ENCODE measurements at regions not wholly inside any gene's neighbourhood (a gene's known extent, or its start where the extent isn't known, plus 50 kb on each side); places are given as distances from the start of the nearest gene placed in this dataset.

DNA sequence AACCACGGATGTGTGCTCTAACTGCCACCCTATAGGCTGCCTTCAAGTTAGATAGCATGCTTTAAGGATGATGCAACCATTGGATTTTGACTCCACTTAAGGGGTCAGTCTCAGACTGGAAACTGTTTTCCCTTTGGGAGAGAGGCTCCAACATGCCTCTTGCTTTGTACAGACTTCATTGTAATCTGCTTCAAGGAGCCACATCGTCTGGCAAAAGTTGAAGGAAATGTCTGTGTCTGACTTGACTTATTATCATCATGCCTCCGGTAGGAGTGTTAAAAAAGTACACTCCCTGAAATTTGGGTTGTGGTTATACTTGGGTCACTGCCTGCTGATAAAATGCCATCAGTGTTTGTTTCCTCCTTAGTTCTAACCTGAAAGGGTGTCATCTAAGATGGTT, 245.4 kb upstream of the CDIN1 start:
- POLR2A ChIA-PET = no interaction called here
- Mint-ChIP-seq H3K9me3 (peaks cover 1% of the 10 kb centered on the region), H3K27me3 (no peaks in the 10 kb centered on the region), H3K27ac (no peak overlapping the region), H3K4me3 (no peak overlapping the region), H3K36me3 (ENCODE audit: low read depth) (no peaks in the 10 kb centered on the region), H3K4me1 (ENCODE audit: low read depth) (no peaks in the 10 kb centered on the region)
- no peak for ATAC-seq
- DNase-seq = no peak
- intact Hi-C loops (cut with micrococcal nuclease) = no loop called here
- TF ChIP-seq, protein P1, sequence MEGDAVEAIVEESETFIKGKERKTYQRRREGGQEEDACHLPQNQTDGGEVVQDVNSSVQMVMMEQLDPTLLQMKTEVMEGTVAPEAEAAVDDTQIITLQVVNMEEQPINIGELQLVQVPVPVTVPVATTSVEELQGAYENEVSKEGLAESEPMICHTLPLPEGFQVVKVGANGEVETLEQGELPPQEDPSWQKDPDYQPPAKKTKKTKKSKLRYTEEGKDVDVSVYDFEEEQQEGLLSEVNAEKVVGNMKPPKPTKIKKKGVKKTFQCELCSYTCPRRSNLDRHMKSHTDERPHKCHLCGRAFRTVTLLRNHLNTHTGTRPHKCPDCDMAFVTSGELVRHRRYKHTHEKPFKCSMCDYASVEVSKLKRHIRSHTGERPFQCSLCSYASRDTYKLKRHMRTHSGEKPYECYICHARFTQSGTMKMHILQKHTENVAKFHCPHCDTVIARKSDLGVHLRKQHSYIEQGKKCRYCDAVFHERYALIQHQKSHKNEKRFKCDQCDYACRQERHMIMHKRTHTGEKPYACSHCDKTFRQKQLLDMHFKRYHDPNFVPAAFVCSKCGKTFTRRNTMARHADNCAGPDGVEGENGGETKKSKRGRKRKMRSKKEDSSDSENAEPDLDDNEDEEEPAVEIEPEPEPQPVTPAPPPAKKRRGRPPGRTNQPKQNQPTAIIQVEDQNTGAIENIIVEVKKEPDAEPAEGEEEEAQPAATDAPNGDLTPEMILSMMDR (IDR thresholded peaks at IDR 0.05) = no peak
- CTCF ChIA-PET = no interaction called here

- POLR2A ChIA-PET = no interaction called here
- ATAC-seq = no peak
- no peaks in the 10 kb centered on the region for H3K36me3 Mint-ChIP-seq (ENCODE audit: low read depth)
These were observed 244.2 kb upstream of the CDIN1 start for GRCh38 chr15:36335224-36335623.

DNA sequence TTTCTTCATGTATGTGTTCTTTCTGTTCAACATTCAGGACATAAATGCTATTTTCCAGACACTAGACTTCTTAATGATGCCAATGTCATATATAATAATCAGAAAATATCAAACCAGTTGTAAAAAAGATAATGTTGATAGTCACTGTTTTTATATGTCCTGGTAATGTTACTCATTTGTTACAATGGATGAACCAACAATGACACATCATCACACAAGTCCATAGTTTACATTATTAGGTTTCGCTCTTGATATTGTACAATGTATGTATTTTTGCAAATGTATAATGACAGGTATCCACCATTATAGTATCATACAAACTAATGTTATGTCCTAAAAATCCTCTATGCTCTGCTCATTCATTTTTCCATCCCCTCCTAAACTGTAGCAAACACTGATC, 243.8 kb upstream of the CDIN1 start:
- intact Hi-C loops (cut with micrococcal nuclease) = no loop called here
- DNase-seq = no peak
- Mint-ChIP-seq H3K27me3 (no peaks in the 10 kb centered on the region), H3K4me1 (ENCODE audit: low read depth) (no peaks in the 10 kb centered on the region), H3K4me3 (no peak overlapping the region), H3K9me3 (peaks cover 1% of the 10 kb centered on the region), H3K36me3 (ENCODE audit: low read depth) (no peaks in the 10 kb centered on the region), H3K27ac (no peak overlapping the region)
- TF ChIP-seq, protein P1 (IDR thresholded peaks at IDR 0.05) = no peak
- ATAC-seq = no peak
- CTCF ChIA-PET = no interaction called here
- POLR2A ChIA-PET = no interaction called here

More at GRCh38 chr15:36335224-36335623, 244.2 kb upstream of the CDIN1 start:
- no peaks in the 10 kb centered on the region for H3K4me1 Mint-ChIP-seq (ENCODE audit: low read depth)
- intact Hi-C loops (cut with micrococcal nuclease) = no loop called here
- H3K27me3 Mint-ChIP-seq = no peaks in the 10 kb centered on the region
- TF ChIP-seq, protein P1 (IDR thresholded peaks at IDR 0.05) = no peak
- no peak overlapping the region for H3K27ac Mint-ChIP-seq
- no peak overlapping the region for H3K4me3 Mint-ChIP-seq
- CTCF ChIA-PET = no interaction called here
- H3K9me3 Mint-ChIP-seq = peaks cover 1% of the 10 kb centered on the region
- no peak for DNase-seq

- no peak overlapping the region for H3K4me3 Mint-ChIP-seq
- no peak for ATAC-seq
- TF ChIP-seq, protein P1 (IDR thresholded peaks at IDR 0.05) = no peak
- H3K27ac Mint-ChIP-seq = no peak overlapping the region
- ChIA-PET POLR2A (no interaction called here), CTCF (no interaction called here)
- H3K27me3 Mint-ChIP-seq = no peaks in the 10 kb centered on the region
- no peak for DNase-seq
- intact Hi-C loops (cut with micrococcal nuclease) = no loop called here
- H3K9me3 Mint-ChIP-seq = no peaks in the 10 kb centered on the region
- no peaks in the 10 kb centered on the region for H3K36me3 Mint-ChIP-seq (ENCODE audit: low read depth)
- no peaks in the 10 kb centered on the region for H3K4me1 Mint-ChIP-seq (ENCODE audit: low read depth)
These were observed 234.5 kb upstream of the CDIN1 start for GRCh38 chr15:36344887-36345286.

- CTCF ChIA-PET = interaction anchor here (0.9 kb wide), 1 partner anchor 20 kb away, joined by 4 read pairs; no protein-coding TSS in a partner anchor
- Mint-ChIP-seq H3K27ac (no peak overlapping the region), H3K27me3 (no peaks in the 10 kb centered on the region), H3K4me1 (ENCODE audit: low read depth) (no peaks in the 10 kb centered on the region), H3K36me3 (ENCODE audit: low read depth) (no peaks in the 10 kb centered on the region), H3K4me3 (no peak overlapping the region), H3K9me3 (no peaks in the 10 kb centered on the region)
- intact Hi-C loops (cut with micrococcal nuclease) = no loop called here
- TF ChIP-seq, protein P1 (IDR thresholded peaks at IDR 0.05) = no peak
- POLR2A ChIA-PET = no interaction called here
- ATAC-seq = no peak
- no peak for DNase-seq
These were observed 232.1 kb upstream of the CDIN1 start for GRCh38 chr15:36347272-36347858.
